ENCODE measurements at regions not wholly inside any gene's neighbourhood (a gene's known extent, or its start where the extent isn't known, plus 50 kb on each side); places are given as distances from the start of the nearest gene placed in this dataset.

- H3K27me3 ChIP-seq (ENCODE audit: control insufficient read depth, insufficient read depth, low read length) = no peaks in the 10 kb centered on the region
- no peak overlapping the region for H3K4me3 ChIP-seq (ENCODE audit: low read length)
- WGBS (ENCODE audit: insufficient coverage) = 85% methylated on average over 1 of the region's 1 CpG
- Mint-ChIP-seq H3K36me3 (no peaks in the 10 kb centered on the region), H3K9me3 (peaks cover 0 to 2% of the 10 kb centered on the region in 2 donors), H3K27ac (no peak overlapping the region), H3K27me3 (ENCODE audit: low read depth in 2 of 2) (peaks cover 5 to 6% of the 10 kb centered on the region in 2 donors), H3K4me1 (no peaks in the 10 kb centered on the region), H3K4me3 (no peak overlapping the region)
- no peak overlapping the region for H3K27ac ChIP-seq (ENCODE audit: low read length)
- no peak for TF ChIP-seq CTCF (IDR thresholded peaks at IDR 0.05)
- ATAC-seq (no peak), DNase-seq (no peak)
- no peaks in the 10 kb centered on the region for H3K36me3 ChIP-seq (ENCODE audit: control insufficient read depth, insufficient read depth, low read length)
- intact Hi-C loops (cut with micrococcal nuclease) = no loop called here
- no peaks in the 10 kb centered on the region for H3K4me1 ChIP-seq (ENCODE audit: control insufficient read depth, insufficient read depth, low read length)
- H3K9me3 ChIP-seq (ENCODE audit: control insufficient read depth, insufficient read depth, low read length) = no peaks in the 10 kb centered on the region
Observed at GRCh38 chr7:21099432-21099831, 312.7 kb upstream of the SP8 start.

- H3K9me3 Mint-ChIP-seq = peaks cover 0 to 2% of the 10 kb centered on the region in 2 donors
- no peak overlapping the region for H3K4me3 Mint-ChIP-seq
- no peaks in the 10 kb centered on the region for H3K4me1 Mint-ChIP-seq
- intact Hi-C loops (cut with micrococcal nuclease) = no loop called here
- Histone ChIP-seq H3K9me3 (ENCODE audit: control insufficient read depth, insufficient read depth, low read length) (no peaks in the 10 kb centered on the region), H3K27ac (ENCODE audit: low read length) (no peak overlapping the region), H3K4me1 (ENCODE audit: control insufficient read depth, insufficient read depth, low read length) (no peaks in the 10 kb centered on the region), H3K36me3 (ENCODE audit: control insufficient read depth, insufficient read depth, low read length) (no peaks in the 10 kb centered on the region), H3K4me3 (ENCODE audit: low read length) (no peak overlapping the region), H3K27me3 (ENCODE audit: control insufficient read depth, insufficient read depth, low read length) (no peaks in the 10 kb centered on the region)
- DNase-seq = no peak
- H3K27ac Mint-ChIP-seq = no peak overlapping the region
- TF ChIP-seq CTCF (IDR thresholded peaks at IDR 0.05) = no peak
- H3K36me3 Mint-ChIP-seq = no peaks in the 10 kb centered on the region
- H3K27me3 Mint-ChIP-seq (ENCODE audit: low read depth in 2 of 2) = peaks cover 6 to 9% of the 10 kb centered on the region in 2 donors
- no peak for ATAC-seq
Observed at GRCh38 chr7:21099955-21100354, 313.3 kb upstream of the SP8 start.

GRCh38 chr7:21101541-21101940 lies 314.9 kb upstream of the SP8 start:
- no peak overlapping the region for H3K27ac ChIP-seq (ENCODE audit: low read length)
- Mint-ChIP-seq H3K4me3 (no peak overlapping the region), H3K36me3 (no peaks in the 10 kb centered on the region), H3K4me1 (no peaks in the 10 kb centered on the region), H3K27me3 (ENCODE audit: low read depth in 2 of 2) (peaks cover 6 to 13% of the 10 kb centered on the region in 2 donors), H3K9me3 (peaks cover 0 to 4% of the 10 kb centered on the region in 2 donors), H3K27ac (no peak overlapping the region)
- no peak for DNase-seq
- H3K27me3 ChIP-seq (ENCODE audit: control insufficient read depth, insufficient read depth, low read length) = no peaks in the 10 kb centered on the region
- no peak for TF ChIP-seq CTCF (IDR thresholded peaks at IDR 0.05)
- H3K9me3 ChIP-seq (ENCODE audit: control insufficient read depth, insufficient read depth, low read length) = no peaks in the 10 kb centered on the region
- H3K36me3 ChIP-seq (ENCODE audit: control insufficient read depth, insufficient read depth, low read length) = no peaks in the 10 kb centered on the region
- H3K4me1 ChIP-seq (ENCODE audit: control insufficient read depth, insufficient read depth, low read length) = no peaks in the 10 kb centered on the region
- ATAC-seq = no peak
- intact Hi-C loops (cut with micrococcal nuclease) = no loop called here
- H3K4me3 ChIP-seq (ENCODE audit: low read length) = no peak overlapping the region
- 93% methylated on average over 2 of the region's 2 CpGs for WGBS (ENCODE audit: insufficient coverage)

GRCh38 chr7:21103426-21104123 lies 316.9 kb upstream of the SP8 start:
- Histone ChIP-seq H3K36me3 (ENCODE audit: control insufficient read depth, insufficient read depth, low read length) (no peaks in the 10 kb centered on the region), H3K9me3 (ENCODE audit: control insufficient read depth, insufficient read depth, low read length) (no peaks in the 10 kb centered on the region), H3K4me3 (ENCODE audit: low read length) (no peak overlapping the region), H3K27ac (ENCODE audit: low read length) (no peak overlapping the region), H3K27me3 (ENCODE audit: control insufficient read depth, insufficient read depth, low read length) (no peaks in the 10 kb centered on the region), H3K4me1 (ENCODE audit: control insufficient read depth, insufficient read depth, low read length) (no peaks in the 10 kb centered on the region)
- H3K27ac Mint-ChIP-seq = no peak overlapping the region
- peaks cover 0 to 2% of the 10 kb centered on the region in 2 donors for H3K9me3 Mint-ChIP-seq
- H3K27me3 Mint-ChIP-seq (ENCODE audit: low read depth in 2 of 2) = peaks cover 2 to 19% of the 10 kb centered on the region in 2 donors
- no peak overlapping the region for H3K4me3 Mint-ChIP-seq
- TF ChIP-seq CTCF (IDR thresholded peaks at IDR 0.05) = no peak
- DNase-seq (no peak), ATAC-seq (no peak)
- intact Hi-C loops (cut with micrococcal nuclease) = no loop called here
- 71% methylated on average over 3 of the region's 4 CpGs for WGBS (ENCODE audit: insufficient coverage)
- no peaks in the 10 kb centered on the region for H3K4me1 Mint-ChIP-seq
- H3K36me3 Mint-ChIP-seq = no peaks in the 10 kb centered on the region
